ENCODE measurements at regions not wholly inside any gene's neighbourhood (a gene's known extent, or its start where the extent isn't known, plus 50 kb on each side); places are given as distances from the start of the nearest gene placed in this dataset.

DNA sequence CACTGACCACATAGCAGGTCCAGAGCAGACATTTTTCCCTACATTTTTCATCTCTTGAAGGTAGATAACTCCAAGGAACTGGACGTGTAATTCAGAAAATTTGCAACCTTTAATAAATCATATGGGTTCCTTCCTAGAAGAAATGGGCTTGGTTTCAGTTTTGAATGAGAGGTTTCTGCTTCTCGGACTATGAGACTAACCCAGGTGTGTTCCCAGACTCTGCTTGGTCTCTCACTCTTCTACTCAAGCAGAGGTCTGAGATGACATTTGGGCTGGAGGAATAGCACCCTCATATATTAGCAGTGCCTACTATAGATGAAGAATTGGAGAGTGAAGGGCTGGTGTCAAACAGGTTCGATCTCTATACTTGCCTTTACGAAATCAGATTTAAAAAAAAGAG, 231.2 kb downstream of the DOK5 start:
- no peak for TF ChIP-seq ARNT (IDR thresholded peaks at IDR 0.05)
- TF ChIP-seq HDGF (IDR thresholded peaks at IDR 0.05; ENCODE audit: borderline replicate concordance), result no peak
- TF ChIP-seq FOXK2 (IDR thresholded peaks at IDR 0.05), result no peak
- TF ChIP-seq PKNOX1 (IDR thresholded peaks at IDR 0.05), result no peak
- TF ChIP-seq TARDBP (IDR thresholded peaks at IDR 0.05), result no peak
- no peak for TF ChIP-seq NFRKB (IDR thresholded peaks at IDR 0.05)
